GM18498 (cell line): ENCODE measurements at regions not wholly inside any gene's neighbourhood (a gene's known extent, or its start where the extent isn't known, plus 50 kb on each side); places are given as distances from the start of the nearest gene placed in this dataset.

Experiments used
- ATAC-seq: cut with Tn5 transposase; IDR thresholded peaks from one replicate; pipeline ENCODE4 v1.9.1; 2021; ENCODE audit warnings: mild to moderate bottlenecking, moderate library complexity; ENCODE audit not compliant: unreplicated experiment

DNA sequence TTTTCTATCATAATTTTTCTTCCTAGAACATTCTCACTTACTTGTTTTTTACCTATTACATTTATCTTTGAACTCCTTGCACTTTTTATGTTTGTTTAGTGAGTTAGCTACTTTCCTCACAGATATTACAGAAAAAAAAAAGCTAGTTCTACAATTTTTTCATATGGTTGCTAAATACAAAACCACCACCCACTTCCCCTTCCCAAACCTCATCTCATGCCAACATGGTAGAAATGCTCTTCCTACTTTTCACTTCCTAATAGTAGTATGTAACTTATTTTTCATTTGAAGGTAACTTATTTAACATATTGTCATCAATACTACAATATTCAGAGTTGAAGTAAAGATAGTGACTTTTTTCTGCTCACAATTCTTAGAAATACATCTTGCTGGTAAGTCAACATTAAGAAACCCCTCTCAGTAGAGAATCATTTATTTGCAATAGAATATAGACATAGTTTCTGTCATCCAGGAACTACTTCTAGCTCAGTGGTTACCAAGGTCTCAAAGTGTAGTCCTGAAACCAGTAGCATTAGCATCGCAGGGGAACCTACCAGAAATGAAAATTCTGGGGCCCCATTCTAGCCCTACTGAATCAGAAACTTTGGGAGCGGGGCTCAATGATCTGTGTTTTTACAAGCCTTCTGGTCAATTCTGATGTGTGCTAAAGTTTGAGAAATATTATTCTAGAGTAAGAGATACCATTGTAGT, 1124.6 kb downstream of the DTWD2 start:
- ATAC-seq = no peak

GRCh38 chr5:117860550-117860949, 1127.8 kb downstream of the DTWD2 start:
- no peak for ATAC-seq

- ATAC-seq = peak; percentile 60
These were observed 1129.2 kb downstream of the DTWD2 start for GRCh38 chr5:117859176-117859575.

DNA sequence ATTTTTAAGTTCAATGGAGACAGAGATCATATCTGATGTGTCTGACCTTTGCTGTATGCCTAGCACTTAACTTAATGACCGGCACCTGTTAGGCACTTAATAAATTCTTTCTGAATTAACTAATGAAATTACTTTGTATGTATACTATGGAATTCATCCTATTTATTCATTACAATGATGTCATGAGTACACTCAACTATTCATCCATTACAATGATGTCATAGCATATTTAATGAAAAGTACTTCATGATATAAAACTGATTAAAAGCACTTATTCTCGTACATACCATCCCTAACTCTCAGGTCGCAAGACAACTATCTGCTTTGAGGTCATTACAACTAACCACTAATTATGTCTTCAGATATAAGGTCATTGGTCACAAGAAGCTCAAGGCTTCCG, 1131.6 kb downstream of the DTWD2 start:
- ATAC-seq = no peak

DNA sequence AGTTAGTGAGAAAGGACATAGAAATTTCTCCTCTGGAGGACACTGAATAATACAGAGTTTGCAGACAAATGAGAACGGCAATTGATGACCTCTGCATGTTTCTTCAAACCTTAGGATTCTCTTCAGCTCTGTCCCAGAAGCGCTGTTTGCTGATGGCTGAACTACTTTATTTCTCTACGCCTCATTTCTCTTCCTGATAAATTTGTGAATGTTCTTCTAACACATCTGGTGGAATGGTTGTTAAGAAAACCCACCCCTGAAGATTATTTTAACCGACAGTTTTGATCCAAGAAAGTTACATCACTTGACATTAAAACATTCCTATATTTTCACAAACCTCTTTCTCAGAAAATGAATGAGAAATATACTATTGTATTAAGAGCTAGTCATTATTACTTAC, 1150.6 kb downstream of the DTWD2 start:
- no peak for ATAC-seq

DNA sequence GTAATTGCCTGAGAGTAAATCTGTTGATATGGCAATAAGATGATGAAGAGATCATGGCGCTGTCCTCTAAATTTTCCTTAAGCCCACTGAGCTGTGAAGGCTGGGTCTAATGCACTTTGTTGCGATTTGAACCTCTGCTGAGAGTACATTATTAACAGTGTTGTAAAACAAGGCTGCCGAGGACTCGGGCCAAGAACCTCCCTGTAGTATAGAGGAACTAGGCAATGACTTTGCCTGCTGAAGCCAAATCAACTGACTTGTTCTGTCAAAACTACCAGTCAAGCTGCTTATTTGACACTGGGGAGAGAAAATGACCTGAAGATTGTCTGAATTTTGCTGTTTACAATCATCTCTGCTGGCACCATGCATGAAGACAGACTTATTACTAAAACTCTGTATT, 1154.7 kb downstream of the DTWD2 start:
- no peak for ATAC-seq

DNA sequence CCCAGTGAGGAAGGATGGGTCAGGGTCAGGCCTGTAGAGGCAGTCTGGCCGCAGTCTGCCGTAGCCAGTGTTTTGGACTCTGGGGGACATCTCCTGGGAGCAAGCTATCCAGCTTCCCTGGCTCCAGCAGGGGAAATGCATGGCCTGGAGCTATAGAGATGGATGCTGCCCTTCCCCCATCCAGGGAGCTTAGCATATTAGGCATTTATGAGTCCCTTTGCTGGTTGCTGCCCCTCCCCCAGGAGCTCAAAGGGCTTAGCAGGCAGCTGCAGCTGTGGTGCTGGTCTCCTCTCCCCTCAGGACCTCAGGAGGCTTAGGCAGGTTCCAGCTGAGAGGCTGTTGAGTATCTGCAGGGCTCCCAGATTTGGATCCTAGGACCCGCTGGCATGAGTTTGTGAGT, 1158.7 kb downstream of the DTWD2 start:
- ATAC-seq = no peak

DNA sequence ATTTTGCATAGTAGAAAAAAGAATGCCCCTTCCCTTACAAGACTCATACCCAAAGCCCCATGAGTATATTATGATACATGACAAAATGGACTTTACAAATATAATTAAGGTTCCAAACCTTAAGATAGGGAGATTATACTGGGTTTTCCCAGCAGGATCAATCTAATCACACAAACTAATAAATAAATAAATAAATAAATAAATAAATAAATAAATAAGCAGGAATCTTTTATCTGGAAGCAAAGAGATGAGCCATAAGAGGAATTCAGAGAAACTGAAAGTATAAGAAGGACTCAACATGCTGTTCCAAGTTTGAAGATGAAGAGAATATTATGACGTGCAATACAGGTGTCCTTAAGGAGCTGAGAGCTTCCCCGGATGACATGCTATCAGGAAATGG, 1174.5 kb downstream of the DTWD2 start:
- ATAC-seq = no peak

- ATAC-seq = no peak
These were observed 1175.5 kb downstream of the DTWD2 start for GRCh38 chr5:117812861-117813260.

DNA sequence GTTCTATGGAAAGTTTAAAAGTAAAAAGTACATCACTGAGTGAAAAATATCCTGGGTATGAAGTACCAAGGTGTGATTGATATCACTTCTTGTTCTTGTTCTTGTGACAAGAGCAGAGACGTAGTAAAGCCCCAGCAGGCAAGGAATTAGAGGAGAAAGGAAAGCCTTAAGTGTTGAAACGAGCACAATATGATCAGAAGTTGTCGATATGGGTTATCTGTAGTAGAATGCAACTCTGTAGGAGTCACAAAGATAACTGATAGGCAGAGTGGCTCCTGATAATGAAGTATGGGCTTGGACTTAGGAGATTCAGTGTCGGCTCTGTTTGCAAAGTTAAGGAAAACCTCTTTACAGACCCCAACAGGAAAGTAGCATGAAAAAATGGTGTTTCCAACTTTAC, 1179.1 kb downstream of the DTWD2 start:
- ATAC-seq = no peak

- ATAC-seq = no peak
These were observed 1183.3 kb downstream of the DTWD2 start for GRCh38 chr5:117805058-117805457.

GRCh38 chr5:117803533-117803932, 1184.8 kb downstream of the DTWD2 start:
- ATAC-seq = no peak

DNA sequence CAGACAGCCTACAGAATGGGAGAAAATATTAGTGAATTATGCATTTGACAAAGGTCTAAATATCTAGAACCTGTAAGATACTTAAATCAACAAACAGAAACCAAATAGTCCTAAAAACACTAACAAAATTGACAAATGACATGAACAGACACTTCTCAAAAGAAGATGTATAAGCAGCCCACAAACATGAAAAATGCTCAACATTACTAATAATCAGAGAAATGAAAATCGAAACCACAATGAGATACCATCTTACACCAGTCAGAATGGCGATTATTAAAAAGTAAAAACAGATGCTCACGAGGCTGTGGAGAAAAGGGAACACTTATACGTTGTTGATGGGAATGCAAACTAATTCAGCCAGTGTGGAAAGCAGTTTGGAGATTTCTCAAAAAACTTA, 1186.8 kb downstream of the DTWD2 start:
- ATAC-seq = no peak

GRCh38 chr5:117800261-117800660, 1188.1 kb downstream of the DTWD2 start:
- ATAC-seq = no peak

DNA sequence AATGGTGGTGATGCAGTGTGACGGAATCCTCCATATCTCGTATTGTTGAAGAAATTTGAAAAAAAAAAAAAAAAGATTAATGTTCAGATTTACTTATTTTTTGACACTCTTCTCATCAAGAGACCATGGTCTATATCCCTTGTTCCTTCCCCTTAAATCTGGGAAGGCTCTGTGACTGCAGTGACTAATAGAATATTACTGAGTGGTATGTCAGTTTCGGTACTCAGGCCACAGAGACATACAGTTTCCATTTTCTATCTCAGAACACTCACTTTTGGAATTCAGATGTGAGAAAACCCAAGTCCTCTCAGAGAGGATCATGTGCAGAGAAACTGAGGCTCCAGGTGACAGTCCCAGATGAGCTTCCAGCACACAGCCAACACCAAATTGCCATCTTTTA, 1193.5 kb downstream of the DTWD2 start:
- no peak for ATAC-seq

DNA sequence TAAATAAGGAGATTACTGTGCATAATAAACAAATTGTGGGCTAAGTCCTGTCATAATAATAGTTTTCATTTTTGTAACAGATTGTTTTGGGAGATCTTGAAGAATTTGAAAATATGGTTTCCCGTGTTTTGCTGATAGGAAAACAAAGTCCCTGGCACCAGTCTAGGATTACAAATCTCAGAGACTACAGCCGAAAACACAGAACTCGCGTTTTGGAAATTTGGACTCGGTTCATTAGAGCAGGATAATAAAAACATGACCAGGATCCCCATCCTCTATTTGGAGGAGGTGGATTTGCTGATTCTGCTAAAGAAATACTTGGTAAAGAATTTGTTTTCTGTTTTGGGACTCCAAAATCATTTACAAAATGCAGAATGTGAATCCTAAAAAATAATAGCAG, 1194.4 kb downstream of the DTWD2 start:
- ATAC-seq = no peak

- ATAC-seq = no peak
These were observed 1195.9 kb downstream of the DTWD2 start for GRCh38 chr5:117792476-117792875.

GRCh38 chr5:117788596-117788995, 1199.8 kb downstream of the DTWD2 start:
- ATAC-seq = no peak

DNA sequence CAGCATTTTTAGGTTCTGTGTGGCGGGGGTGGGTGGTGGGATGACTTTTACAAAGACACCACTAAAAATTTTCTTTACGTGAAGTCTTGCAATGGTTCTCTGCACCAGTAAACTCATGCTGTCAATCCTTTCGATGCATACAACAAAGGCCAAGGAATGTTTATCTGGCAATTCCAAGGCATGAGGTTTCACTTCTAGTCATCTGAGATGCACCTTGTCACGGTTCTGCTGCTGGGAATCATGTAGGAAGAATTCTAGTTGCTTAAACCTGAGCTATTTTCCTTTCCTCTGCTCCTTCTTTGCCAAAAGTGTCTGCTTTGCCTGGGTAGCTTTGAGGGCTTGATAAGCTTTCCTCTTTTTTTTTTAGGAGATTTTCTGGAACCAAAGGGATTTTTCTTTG, 1204.5 kb upstream of the SEMA6A start:
- ATAC-seq = no peak

- ATAC-seq = no peak
These were observed 1202.4 kb upstream of the SEMA6A start for GRCh38 chr5:117776977-117777376.

DNA sequence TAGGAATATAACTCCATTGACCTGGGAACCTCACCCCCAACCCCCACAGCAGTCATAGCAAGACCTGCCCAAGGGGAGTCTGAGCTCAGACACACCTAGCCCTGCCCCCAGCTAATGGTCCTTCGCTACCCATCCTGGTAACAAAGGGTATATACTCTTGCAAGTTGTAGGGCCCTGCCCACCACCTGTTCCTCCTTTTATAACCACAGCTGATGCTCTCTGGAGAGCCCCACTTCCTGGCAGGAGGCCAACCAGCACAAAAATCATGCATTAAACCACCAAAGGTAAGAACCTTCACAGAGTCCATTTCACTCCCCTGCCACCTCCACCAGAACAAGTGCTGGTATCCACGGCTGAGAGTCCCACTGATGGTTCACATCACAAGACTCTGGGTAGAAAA, 1195.3 kb upstream of the SEMA6A start:
- ATAC-seq = no peak

- no peak for ATAC-seq
These were observed 1188.6 kb upstream of the SEMA6A start for GRCh38 chr5:117763271-117763670.

DNA sequence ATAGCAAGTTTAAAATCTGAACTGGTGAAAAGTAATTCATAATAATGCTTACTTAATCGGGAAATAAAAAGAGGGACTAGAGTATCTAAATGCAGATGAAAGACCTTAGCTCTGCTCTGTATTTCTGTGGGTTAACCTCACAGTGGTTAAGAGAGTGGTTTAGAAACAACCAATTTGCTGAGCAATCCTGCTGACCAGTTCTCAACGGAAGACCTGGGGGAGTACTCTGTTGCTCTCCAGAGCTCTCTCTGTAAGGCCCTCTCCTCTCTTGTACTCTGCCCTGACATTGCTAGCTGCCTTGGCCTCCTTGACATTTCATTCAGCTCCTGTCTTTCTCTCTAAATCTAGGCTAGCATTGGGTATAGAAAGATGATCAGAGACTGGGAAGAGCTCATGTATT, 1186.6 kb upstream of the SEMA6A start:
- no peak for ATAC-seq
